Cardiac fibroblast (primary cell): ENCODE measurements at regions not wholly inside any gene's neighbourhood (a gene's known extent, or its start where the extent isn't known, plus 50 kb on each side); places are given as distances from the start of the nearest gene placed in this dataset.

Experiments
- DNase-seq, 2 donors: peaks; one replicate each; pipeline versions ENCODE4 v3.0.0 to v3.0.0-alpha.2; 2010; ENCODE audit warnings: low read depth in 2 of 2
- H3K4me3 ChIP-seq, 2 donors: replicated peaks in 1 of 2; 1 replicate in 1 of 2; 2 replicates in 1 of 2; pipeline ENCODE4 v1.5.1; 2011; ENCODE audit warnings: low read depth in 2 of 2, low read length in 2 of 2, mild to moderate bottlenecking in 2 of 2, moderate library complexity in 1 of 2
- TF ChIP-seq, protein P1 (sequence below): IDR thresholded peaks from one replicate; pipeline ENCODE4 v1.5.1; 2011; ENCODE audit warnings: low read depth, mild to moderate bottlenecking, low read length, inconsistent platforms

DNA sequence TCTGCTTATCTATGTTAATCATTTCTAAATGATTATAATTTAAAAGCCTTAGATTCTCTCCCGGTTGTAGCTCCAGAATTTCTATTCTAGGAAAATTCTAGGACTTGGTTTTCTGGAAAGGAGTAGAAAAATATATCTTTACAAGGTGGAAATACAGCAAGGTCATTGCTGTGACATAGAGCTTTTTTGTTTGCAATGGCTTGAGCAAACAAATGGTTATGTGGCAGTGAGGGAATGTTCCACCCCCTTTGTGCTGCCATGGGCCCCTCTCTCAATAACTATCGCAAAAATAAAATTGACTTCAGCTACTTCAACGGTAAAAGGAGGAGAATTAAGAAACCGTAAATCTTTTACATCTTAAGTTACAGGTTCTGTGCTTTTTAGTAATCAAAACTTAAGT, 517.1 kb downstream of the EPHA3 start:
- DNase-seq: no peak
- H3K4me3 ChIP-seq: no peak overlapping the region
- TF ChIP-seq, protein P1, sequence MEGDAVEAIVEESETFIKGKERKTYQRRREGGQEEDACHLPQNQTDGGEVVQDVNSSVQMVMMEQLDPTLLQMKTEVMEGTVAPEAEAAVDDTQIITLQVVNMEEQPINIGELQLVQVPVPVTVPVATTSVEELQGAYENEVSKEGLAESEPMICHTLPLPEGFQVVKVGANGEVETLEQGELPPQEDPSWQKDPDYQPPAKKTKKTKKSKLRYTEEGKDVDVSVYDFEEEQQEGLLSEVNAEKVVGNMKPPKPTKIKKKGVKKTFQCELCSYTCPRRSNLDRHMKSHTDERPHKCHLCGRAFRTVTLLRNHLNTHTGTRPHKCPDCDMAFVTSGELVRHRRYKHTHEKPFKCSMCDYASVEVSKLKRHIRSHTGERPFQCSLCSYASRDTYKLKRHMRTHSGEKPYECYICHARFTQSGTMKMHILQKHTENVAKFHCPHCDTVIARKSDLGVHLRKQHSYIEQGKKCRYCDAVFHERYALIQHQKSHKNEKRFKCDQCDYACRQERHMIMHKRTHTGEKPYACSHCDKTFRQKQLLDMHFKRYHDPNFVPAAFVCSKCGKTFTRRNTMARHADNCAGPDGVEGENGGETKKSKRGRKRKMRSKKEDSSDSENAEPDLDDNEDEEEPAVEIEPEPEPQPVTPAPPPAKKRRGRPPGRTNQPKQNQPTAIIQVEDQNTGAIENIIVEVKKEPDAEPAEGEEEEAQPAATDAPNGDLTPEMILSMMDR: no peak

DNA sequence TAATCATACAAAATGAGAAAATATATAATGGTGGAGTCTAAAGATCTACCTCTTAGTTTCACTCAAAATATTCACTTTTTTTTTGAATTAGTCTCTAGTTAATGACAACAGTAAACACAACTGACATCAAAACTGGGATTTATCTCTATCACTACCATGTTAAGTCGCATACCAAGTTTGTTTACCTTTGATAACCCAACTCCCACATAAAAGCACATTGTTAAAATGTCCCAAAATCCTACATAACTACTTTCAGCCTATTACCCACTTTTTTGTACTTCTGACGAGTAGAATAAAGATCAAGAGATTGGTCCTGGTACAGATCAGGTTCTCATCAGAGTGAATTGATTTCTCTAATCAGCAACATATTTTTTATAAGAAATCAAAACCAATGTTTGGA, 518.5 kb downstream of the EPHA3 start:
- TF ChIP-seq, protein P1: no peak
- no peak for DNase-seq

DNA sequence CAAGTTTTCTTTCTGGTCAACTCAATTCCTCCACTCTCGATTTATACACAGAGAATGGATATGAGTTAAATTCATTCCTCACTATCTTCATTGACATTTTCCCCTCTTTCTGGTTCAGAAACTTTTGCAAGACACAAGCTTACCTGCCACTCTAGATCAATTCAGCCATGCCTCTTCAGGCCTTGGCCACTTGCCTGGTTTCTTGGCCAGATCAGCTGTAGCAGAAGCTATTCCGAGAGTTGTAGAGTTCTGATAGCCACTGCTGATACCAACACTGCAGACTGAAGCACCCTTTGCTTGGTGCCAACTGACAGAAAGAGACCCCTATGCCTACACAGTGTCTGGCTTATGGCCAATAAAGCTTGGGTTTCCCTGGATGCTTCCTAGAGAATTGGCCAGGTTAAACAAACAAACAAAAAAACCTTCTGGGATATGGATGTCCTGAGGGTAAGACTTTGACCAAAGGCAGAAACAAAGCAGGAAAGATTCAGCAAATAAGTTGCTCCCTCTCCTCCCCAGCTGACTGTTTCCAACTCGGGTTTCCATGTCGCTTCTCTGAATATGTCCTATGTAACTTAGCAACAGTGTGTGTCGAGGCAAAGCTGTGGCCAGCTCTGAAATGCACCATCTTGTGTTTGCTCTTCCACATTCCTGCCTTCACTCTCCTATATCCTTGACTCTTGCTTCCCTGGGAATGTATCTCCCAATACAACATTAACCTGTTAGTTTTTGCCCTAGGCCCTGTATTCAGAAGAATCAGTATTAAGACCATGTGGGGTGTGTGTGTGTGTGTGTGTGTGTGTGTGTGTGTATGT, 521.6 kb downstream of the EPHA3 start:
- TF ChIP-seq, protein P1: no peak
- DNase-seq: no peak
- no peak overlapping the region for H3K4me3 ChIP-seq

More for the DNA sequence above, 518.5 kb downstream of the EPHA3 start:
- H3K4me3 ChIP-seq: no peak overlapping the region

DNA sequence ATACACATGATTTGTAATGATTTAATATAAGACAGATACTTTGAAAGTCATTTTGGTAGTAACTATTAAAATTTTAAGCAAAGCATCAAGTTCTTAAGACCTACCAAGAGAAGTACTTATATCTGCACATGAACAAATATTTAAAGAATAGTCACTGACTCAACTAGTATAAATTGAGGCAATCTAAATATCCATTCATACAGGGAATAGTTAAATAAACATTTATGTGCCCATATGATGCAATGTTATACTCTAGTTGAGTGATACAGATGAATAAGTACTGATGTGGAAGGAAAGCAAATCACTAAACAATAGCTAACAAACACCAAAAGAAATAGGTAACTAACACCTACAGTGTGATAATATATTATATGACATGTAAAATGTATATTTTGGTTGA, 527.7 kb downstream of the EPHA3 start:
- TF ChIP-seq, protein P1: no peak
- DNase-seq: peak in 1 of 2 donors; percentile 29
- no peak overlapping the region for H3K4me3 ChIP-seq

DNA sequence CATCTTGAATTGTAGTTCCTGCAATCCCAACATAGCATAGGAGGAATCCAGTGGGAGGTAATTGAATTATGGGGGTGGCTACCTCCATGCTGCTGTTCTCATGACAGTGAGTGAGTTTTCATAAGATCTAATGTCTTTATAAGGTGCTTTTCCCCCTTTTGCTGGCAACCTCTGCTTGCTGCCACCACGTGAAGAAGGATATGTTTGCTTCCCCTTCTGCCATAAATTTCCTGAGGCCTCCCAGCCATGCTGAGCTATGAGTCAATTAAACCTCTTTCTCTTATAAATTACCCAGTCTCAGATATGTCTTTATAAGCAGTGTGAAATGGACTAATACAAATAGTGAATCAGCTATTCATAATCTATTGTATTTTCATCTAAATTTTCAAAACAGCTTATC, 537.3 kb downstream of the EPHA3 start:
- TF ChIP-seq, protein P1: no peak
- no peak overlapping the region for H3K4me3 ChIP-seq
- DNase-seq: no peak

DNA sequence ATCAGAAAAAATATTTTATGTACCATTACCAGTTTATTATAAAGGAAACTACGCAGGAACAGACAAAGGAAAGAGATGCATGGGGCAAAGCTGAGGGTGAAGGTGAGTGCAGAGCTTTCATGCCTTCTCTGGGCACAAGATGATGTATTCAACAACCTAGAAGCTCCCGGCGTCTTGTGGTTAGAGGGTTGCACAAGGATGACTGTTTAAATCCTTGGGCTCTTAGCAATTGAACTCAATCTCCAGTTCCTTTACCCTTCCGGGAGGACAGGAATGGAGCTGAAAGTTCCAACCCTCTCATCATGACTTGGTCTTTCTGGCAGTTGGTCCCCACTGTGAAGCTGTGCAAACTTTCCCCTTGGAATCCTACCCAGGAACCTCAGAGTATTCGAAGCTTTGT, 542.0 kb downstream of the EPHA3 start:
- no peak overlapping the region for H3K4me3 ChIP-seq
- TF ChIP-seq, protein P1: no peak
- no peak for DNase-seq
